Central memory CD4-positive, alpha-beta T cell (primary cell): ENCODE measurements at regions not wholly inside any gene's neighbourhood (a gene's known extent, or its start where the extent isn't known, plus 50 kb on each side); places are given as distances from the start of the nearest gene placed in this dataset.

ENCODE experiments used
- DNase-seq: peaks from one replicate; pipeline ENCODE4 v3.0.0; 2022

DNA sequence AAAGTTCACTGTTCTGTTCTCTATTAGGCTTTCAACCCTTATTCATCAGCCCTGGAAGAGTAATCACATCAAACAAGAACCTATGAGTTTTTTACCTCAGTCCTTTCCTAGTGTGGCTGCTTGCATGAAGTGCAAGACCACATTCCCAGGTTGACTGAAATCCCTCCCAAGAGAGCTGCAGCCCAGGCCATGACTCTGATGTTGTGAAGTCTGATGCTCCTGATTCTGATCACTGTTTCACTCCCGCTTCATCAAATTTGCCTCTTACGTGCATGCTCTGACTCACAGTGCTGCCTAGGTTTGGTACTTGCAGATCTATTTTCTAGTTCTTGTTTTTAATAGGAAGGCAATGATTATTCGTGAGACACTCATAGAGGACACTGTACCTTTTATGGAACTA is 58.2 kb upstream of the DSEL start:
- DNase-seq = no peak

DNA sequence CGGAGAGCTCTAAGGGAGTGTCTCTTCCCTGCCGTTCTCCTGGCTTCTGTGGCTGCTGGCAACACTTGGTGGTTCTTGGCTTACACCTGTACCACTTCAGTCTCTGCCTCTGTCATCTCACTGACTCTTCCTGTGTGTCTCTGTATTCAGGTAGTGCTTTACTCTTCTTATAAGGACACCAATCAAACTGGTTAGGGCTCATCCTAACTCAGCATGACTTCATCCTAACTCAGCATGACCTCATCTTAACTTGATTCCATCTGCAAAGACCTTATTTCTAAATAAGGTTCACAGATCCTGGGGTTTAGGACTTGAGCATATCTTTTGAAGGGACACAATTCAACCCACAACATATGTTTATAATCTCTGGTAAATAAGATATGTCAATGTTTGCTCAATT is 51.6 kb upstream of the DSEL start:
- DNase-seq = no peak
